IMR-90 (cell line): ENCODE measurements at regions not wholly inside any gene's neighbourhood (a gene's known extent, or its start where the extent isn't known, plus 50 kb on each side); places are given as distances from the start of the nearest gene placed in this dataset.

Experiments used
- ATAC-seq: fragments of 200-7000 bp; cut with Tn5 transposase; 2 replicates; pipeline ENCODE4 v1.9.1; 2020; ENCODE audit warnings: low read depth, mild to moderate bottlenecking, moderate library complexity
- BruUV-seq: library from RNA; stranded (reverse); fragments of 400-500 nt; replicated peaks from 2 replicates; lab custom pipeline; 2021; lab: Mats Ljungman, UMichigan
- CTCF ChIA-PET: fragments of 300-600 bp; formaldehyde crosslinking; extraction: SDS; loops from one replicate; lab custom pipeline; 2021; ENCODE audit warnings: antibody characterized with exemption; lab: Yijun Ruan, JAX
- POLR2A ChIA-PET: fragments of 300-600 bp; sonication (Branson Sonifier 250); formaldehyde crosslinking; loops from one replicate; lab custom pipeline; 2022; ENCODE audit warnings: antibody characterized with exemption; ENCODE audit not compliant: unreplicated experiment; lab: Charles Lee
- DNase-seq: peaks from one replicate; pipeline ENCODE4 v3.0.0; 2013
- H2AFZ ChIP-seq: replicated peaks from 2 replicates; pipeline ENCODE3; 2013; ENCODE audit warnings: low read length, mild to moderate bottlenecking; ENCODE audit not compliant: poor library complexity
- H2AK5ac ChIP-seq: 2 replicates; pipeline ENCODE4 v1.6.1; 2013; ENCODE audit warnings: low read depth, low read length, inconsistent platforms
- H2AK9ac ChIP-seq: replicated peaks from 2 replicates; pipeline ENCODE3; 2013; ENCODE audit warnings: mild to moderate bottlenecking, low read depth, low read length, moderate library complexity; ENCODE audit not compliant: poor library complexity
- H2BK120ac ChIP-seq: 2 replicates; pipeline ENCODE4 v1.6.1; 2013; ENCODE audit warnings: low read depth, low read length, inconsistent platforms
- H2BK15ac ChIP-seq: 3 replicates; pipeline ENCODE4 v1.6.1; 2013; ENCODE audit warnings: low read depth, low read length, inconsistent platforms
- H2BK20ac ChIP-seq: 2 replicates; pipeline ENCODE4 v1.6.1; 2013; ENCODE audit warnings: low read depth, mild to moderate bottlenecking, inconsistent platforms, low read length, moderate library complexity
- H2BK5ac ChIP-seq: 2 replicates; pipeline ENCODE4 v1.6.1; 2013; ENCODE audit warnings: mild to moderate bottlenecking, low read depth, low read length, inconsistent platforms; ENCODE audit not compliant: poor library complexity, severe bottlenecking
- H3K14ac ChIP-seq: replicated peaks from 2 replicates; pipeline ENCODE4 v1.6.1; 2013; ENCODE audit warnings: low read depth, low read length, inconsistent platforms
- H3K18ac ChIP-seq: 2 replicates; pipeline ENCODE4 v1.6.1; 2013; ENCODE audit warnings: low read depth, low read length, control low read depth
- H3K23ac ChIP-seq: 2 replicates; pipeline ENCODE4 v1.6.1; 2013; ENCODE audit warnings: low read depth, low read length, inconsistent platforms
- H3K27ac ChIP-seq: 2 replicates; pipeline ENCODE4 v1.5.1; 2013; ENCODE audit warnings: mild to moderate bottlenecking, control low read depth, low read length; ENCODE audit not compliant: insufficient read depth
- H3K27me3 ChIP-seq: 2 replicates; pipeline ENCODE4 v1.6.1; 2013; ENCODE audit warnings: low read length; ENCODE audit not compliant: control insufficient read depth, insufficient read depth
- H3K36me3 ChIP-seq: 2 replicates; pipeline ENCODE4 v1.6.1; 2013; ENCODE audit warnings: low read length, mixed read lengths; ENCODE audit not compliant: control insufficient read depth, insufficient read depth
- H3K4ac ChIP-seq: 2 replicates; pipeline ENCODE4 v1.6.1; 2013; ENCODE audit warnings: low read depth, low read length, inconsistent platforms
- H3K4me1 ChIP-seq: 2 replicates; pipeline ENCODE4 v1.6.1; 2013; ENCODE audit warnings: low read length, mixed read lengths; ENCODE audit not compliant: control insufficient read depth, insufficient read depth
- H3K4me2 ChIP-seq: 2 replicates; pipeline ENCODE4 v1.6.1; 2013; ENCODE audit warnings: low read depth, mild to moderate bottlenecking, control low read depth, low read length, moderate library complexity
- H3K4me3 ChIP-seq: 2 replicates; pipeline ENCODE4 v1.5.1; 2013; ENCODE audit warnings: low read depth, mild to moderate bottlenecking, control low read depth, low read length, moderate library complexity; ENCODE audit not compliant: insufficient read depth
- H3K56ac ChIP-seq: 2 replicates; pipeline ENCODE4 v1.6.1; 2013; ENCODE audit warnings: low read length, inconsistent platforms; ENCODE audit not compliant: insufficient read depth; ENCODE audit errors: extremely low read depth
- H3K79me1 ChIP-seq, 2 experiments: 2 replicates each; pipeline ENCODE4 v1.6.1; 2013; ENCODE audit warnings: low read length in 2 of 2, inconsistent platforms in 1 of 2, low read depth in 1 of 2
- H3K9ac ChIP-seq: 2 replicates; pipeline ENCODE4 v1.6.1; 2013; ENCODE audit warnings: low read depth, low read length, control low read depth
- H3K9me1 ChIP-seq: 2 replicates; pipeline ENCODE4 v1.6.1; 2013; ENCODE audit warnings: low read length, inconsistent platforms; ENCODE audit not compliant: insufficient read depth
- H3K9me3 ChIP-seq: 2 replicates; pipeline ENCODE4 v1.6.1; 2013; ENCODE audit warnings: low read length; ENCODE audit not compliant: control insufficient read depth, insufficient read depth
- H4K20me1 ChIP-seq: 2 replicates; pipeline ENCODE4 v1.6.1; 2013; ENCODE audit warnings: low read length, inconsistent platforms; ENCODE audit not compliant: insufficient read depth
- H4K5ac ChIP-seq: 2 replicates; pipeline ENCODE4 v1.6.1; 2013; ENCODE audit warnings: mild to moderate bottlenecking, low read depth, low read length, control low read depth
- H4K8ac ChIP-seq, 2 experiments: 2 replicates each; pipeline ENCODE4 v1.6.1; 2013; ENCODE audit warnings: low read depth in 2 of 2, low read length in 2 of 2, control low read depth in 1 of 2, inconsistent platforms in 1 of 2
- H4K91ac ChIP-seq: 2 replicates; pipeline ENCODE4 v1.6.1; 2013; ENCODE audit warnings: low read depth, low read length, inconsistent platforms; ENCODE audit not compliant: insufficient read depth
- ELK1 ChIP-seq: fragments of 150-350 bp; IDR thresholded peaks from 2 replicates; pipeline ENCODE4 v1.6.1; 2016; ENCODE audit warnings: low read depth, mild to moderate bottlenecking, low read length, moderate library complexity, borderline replicate concordance
- RAD21 ChIP-seq: IDR thresholded peaks from 2 replicates; pipeline ENCODE4 v1.6.1; 2012; ENCODE audit warnings: low read length, improper control_type of control experiment
- RFX5 ChIP-seq: IDR thresholded peaks from 2 replicates; pipeline ENCODE4 v1.8.0; 2012; ENCODE audit warnings: low read depth, mild to moderate bottlenecking, low read length, moderate library complexity
- USF2 ChIP-seq: fragments of 150-350 bp; IDR thresholded peaks from 2 replicates; pipeline ENCODE4 v1.6.1; 2017; ENCODE audit warnings: mild to moderate bottlenecking, antibody characterized with exemption, low read length, low read depth
- WGBS, 2 experiments: methylation state at CpG; one replicate each; pipeline versions ENCODE4 v1.1.5 to v1.1.7; 2013; ENCODE audit warnings: missing lambda C conversion rate in 2 of 2; ENCODE audit not compliant: insufficient read length in 1 of 2; ENCODE audit errors: extremely low coverage in 2 of 2; 5-methylcytosine and 5-hydroxymethylcytosine counted together
- dilution Hi-C: fragments of 300-500 bp; cut with HindIII; formaldehyde crosslinking; loops from one replicate; pipeline ENCODE4 v1.14.3; 2018; ENCODE audit warnings: low sequenced_read_pairs; ENCODE audit not compliant: unreplicated experiment
- in situ Hi-C: fragments of 300-500 bp; cut with MboI; formaldehyde crosslinking; loops from 3 replicates; pipeline ENCODE4 v1.14.3; 2019; ENCODE audit warnings: low sequenced_read_pairs, inconsistent platforms, mixed read lengths
- intact Hi-C: fragments of 100-400 bp; cut with micrococcal nuclease; formaldehyde crosslinking; loops from 2 replicates; pipeline ENCODE4 v1.10.0; 2022

GRCh38 chrX:20693078-20693477 is 426.4 kb upstream of the RPS6KA3 start:
- intact Hi-C loops = no loop called here
- WGBS, 2 experiments = 29% methylated on average over 1 of the region's 2 CpGs; no CpG with 5 or more reads in 1 of the 2 experiments
- POLR2A ChIA-PET = no interaction called here
- Histone ChIP-seq H3K9me3 (no peaks in the 10 kb centered on the region), H2BK15ac (no peak overlapping the region), H3K4me1 (no peaks in the 10 kb centered on the region), H2BK5ac (no peak overlapping the region), H3K9me1 (no peaks in the 10 kb centered on the region), H3K56ac (no peak overlapping the region), H2AFZ (no peak overlapping the region), H3K18ac (no peak overlapping the region), H2AK9ac (no peak overlapping the region), H3K27ac (no peak overlapping the region), H3K9ac (no peak overlapping the region), H4K5ac (no peak overlapping the region), H3K27me3 (no peaks in the 10 kb centered on the region), H3K23ac (no peak overlapping the region), H3K14ac (no peak overlapping the region), H3K4ac (no peak overlapping the region), H2BK20ac (no peak overlapping the region), H2BK120ac (no peak overlapping the region), H3K79me1 (no peaks in the 10 kb centered on the region), H3K4me3 (no peak overlapping the region), H4K91ac (no peak overlapping the region), H3K4me2 (no peak overlapping the region), H2AK5ac (no peak overlapping the region), H3K36me3 (no peaks in the 10 kb centered on the region), H4K20me1 (no peaks in the 10 kb centered on the region), H4K8ac (no peak overlapping the region)
- dilution Hi-C loops = no loop called here
- TF ChIP-seq RAD21 (no peak), ELK1 (no peak), USF2 (no peak), RFX5 (no peak)
- ATAC-seq = no peak
- no peak for DNase-seq
- CTCF ChIA-PET = no interaction called here
- no TSS peak for BruUV-seq
- in situ Hi-C loops = no loop called here
